AML-193 (cell line): ENCODE measurements at regions not wholly inside any gene's neighbourhood (a gene's known extent, or its start where the extent isn't known, plus 50 kb on each side); places are given as distances from the start of the nearest gene placed in this dataset.

Experiments used
- DNase-seq, 2 experiments: peaks; one replicate each; lab custom pipeline; 2025; lab: John Stamatoyannopoulos, UW

DNA sequence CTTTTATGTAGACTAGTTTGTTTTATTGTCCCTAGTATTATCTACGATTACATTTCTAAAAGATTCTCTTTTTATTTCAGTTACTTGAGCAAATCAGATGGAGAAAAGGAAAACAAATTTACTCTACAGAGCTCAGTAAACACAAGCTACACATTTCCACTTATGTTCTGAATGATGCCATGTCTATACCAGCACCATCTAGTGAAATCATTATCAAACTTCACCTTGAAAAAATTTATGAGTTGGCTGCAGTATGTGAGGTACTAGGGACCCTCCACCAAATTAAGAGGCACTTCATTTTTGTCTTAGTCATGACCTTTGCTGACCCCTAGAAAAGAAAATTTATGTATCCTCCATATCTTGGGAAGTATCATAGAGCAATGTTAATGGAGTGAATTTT, 827.4 kb downstream of the SI start:
- DNase-seq = no peak

DNA sequence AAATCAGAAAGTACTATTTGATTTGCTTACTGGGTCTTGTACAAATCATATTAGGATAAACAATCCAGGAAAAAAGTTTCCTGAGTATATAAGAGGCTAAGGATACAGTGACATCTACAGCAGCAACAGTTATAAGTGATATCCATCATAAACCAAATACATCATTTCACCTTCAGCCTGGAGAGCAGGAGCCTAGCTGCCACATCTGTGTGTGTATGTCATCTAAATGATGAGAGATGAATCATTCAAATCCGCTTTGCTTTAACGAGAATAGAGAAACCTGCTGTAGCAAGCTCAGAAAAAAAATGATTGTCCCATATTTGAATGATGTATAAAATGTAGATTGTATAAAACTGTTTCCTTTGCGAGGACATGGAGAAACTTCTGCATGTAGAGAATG, 841.4 kb downstream of the SI start:
- no peak for DNase-seq

DNA sequence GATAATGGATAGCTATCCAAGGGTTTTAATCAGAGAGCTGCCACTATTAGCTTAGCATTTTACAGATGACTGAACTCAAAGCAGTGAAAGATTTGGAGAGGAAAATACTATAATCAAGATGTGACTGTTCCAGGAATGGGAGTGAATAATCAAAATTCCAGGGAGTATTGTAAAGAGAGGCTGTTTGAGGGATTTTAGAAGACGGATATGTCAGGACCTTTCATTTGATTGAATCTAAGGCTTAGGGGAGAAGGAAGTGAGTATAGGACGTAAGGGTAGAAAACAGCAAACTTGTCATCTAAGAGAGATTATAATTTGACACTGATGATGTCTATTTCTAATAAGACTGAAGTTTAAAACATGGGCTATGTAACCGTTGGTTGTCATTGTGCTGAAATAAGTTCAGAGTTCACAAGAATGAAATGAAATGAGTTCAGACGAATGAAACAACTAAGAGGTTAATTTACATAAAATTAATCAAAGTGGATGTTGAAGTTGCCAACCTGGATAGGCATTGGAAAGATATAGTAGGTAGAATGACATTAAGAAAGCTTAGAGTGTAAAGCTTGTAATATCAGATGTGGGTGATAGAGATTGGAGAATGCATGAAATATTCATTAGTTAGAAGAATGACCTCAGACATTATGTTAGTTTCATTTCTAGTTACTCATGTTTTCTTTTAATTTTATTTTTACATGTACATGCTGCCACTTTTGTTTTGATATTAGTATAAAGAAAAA, 842.8 kb downstream of the SI start:
- no peak for DNase-seq

DNA sequence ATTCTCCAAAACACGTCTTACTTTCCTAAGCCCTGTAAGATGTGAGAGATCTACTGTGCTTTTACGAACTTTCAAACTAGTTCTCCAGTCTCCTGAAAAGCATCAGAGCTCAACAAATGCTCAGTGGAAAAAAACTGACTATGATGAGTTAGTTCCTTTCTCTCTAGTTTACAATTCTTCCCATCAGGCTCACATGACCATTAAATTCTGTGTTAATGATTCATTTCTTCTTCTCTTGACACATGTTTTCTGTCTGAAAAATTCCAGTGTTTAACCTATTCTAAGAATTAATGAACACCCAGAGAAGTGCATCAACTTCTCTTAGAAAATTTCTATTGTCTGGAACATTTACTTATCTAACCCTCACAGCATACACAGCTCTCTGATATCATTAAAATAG, 844.3 kb downstream of the SI start:
- no peak for DNase-seq

DNA sequence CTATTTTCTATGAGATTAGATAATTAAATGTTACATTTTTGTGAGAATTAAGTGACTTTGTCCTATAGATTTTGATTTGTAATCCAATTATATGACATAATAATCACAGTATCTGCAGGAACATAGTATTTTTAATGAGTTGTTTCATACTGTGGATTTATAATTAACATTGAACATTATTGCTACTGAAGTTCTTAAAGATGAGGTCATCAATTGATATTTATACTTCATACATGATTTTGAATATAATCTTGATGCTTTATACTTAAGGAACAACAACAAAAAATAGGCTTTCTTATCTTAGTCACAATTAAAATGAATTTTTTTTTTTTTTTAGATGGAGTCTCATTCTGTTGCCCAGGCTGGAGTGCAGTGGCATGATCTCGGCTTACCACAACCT, 846.6 kb downstream of the SI start:
- DNase-seq = no peak

DNA sequence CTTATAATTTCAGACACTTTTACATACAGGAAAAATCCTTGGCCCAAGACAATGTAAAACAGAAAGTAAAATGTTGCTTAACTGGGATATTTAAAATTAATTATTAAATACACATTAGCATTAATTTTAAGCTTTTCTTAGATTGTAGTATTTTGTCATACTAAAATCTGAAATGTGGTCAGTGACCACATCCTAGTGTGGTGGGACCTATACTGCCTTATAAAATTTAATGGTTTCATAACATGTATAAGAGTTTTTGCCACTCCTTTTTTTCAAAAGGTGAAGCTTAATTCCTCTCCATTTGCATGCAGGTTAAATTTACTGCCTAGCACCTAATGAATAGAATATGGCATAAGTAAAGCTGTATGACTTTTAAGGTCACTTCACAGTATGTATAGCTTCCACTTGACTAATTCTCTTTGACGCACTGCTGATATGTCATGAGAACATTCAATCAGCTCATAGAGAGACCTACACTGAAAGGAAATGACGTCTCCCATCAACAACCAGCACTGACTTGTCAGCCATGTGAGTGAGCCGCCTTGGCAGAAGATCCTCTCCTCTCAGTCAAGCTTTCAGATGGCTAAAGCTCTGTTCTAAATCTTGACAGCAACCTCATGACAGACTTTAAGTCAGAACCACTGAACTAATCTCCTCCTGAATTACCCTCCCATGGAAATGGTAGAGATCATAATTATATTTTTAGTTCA, 847.8 kb downstream of the SI start:
- no peak for DNase-seq

DNA sequence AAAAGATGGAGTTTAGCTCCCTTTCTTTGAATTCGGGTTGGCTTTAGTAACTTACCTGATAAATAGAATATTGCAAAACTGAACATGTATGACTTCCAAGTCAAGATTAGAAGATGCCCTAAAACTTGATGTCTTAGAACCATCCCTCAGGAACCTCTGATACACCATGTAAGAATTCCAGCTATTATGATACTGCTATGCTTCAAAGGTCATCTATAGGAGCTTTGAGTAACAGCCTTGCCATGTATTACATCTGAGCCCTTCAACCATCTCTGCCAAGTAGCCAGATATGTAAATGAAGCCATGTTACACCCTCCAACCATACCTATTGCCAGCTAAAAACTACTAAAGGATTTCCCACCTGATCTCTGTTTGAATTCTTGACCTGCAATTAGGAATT, 854.2 kb downstream of the SI start:
- DNase-seq = no peak

DNA sequence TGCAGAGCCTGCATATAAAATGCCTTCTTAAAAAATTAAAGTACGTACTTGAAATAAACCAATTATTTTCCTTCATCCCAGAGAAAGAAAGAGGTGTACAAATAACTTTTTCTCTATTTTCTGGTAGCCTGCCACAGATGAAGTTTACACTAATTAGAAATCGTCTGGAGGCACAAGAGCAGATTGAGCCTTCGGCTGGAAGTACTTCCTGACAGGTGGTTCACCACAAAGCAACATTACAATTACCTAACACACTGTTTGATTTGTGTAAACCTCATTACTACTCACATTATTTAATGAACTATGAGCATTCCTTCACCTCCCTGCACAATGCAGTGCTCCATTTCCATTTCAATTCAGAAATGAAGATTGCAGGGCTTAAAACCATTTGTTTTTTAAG, 856.1 kb downstream of the SI start:
- no peak for DNase-seq

DNA sequence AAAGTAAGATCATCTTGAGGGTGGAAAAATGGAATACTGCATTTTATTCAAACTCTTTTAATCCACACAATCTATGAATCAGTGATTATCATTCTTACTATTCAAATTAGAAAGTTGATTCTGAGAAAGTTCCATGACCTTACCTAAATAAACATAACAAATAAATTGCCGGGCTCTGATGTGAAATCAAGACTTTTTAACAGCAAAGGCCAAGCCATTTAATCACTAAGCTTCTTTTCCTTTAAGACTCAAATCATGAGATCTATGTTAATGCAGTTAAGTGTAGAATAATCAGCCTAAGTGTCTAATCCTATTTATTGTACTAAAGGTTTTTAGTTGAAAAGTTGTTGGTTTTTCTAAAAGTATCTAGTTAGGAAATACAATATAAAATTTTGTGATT, 857.0 kb downstream of the SI start:
- no peak for DNase-seq

DNA sequence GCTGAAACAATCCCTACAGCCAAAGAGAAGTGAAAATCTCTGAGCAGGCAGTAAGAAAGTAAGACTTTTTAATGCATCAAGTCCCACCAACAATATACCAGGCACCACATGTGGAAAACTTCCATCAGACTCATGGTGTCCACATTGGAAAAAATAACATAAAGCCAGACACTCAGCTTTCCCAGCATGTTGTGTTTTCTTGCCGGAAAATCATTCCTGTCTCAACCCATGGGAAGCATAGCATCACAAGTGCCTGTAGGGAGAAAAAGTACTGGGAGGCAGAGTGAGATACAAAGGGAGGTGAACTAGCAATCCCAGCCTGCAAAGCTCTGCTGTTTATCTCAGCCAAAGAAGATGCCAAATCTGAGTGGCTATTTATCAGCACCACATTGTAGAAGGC, 868.9 kb downstream of the SI start:
- no peak for DNase-seq

DNA sequence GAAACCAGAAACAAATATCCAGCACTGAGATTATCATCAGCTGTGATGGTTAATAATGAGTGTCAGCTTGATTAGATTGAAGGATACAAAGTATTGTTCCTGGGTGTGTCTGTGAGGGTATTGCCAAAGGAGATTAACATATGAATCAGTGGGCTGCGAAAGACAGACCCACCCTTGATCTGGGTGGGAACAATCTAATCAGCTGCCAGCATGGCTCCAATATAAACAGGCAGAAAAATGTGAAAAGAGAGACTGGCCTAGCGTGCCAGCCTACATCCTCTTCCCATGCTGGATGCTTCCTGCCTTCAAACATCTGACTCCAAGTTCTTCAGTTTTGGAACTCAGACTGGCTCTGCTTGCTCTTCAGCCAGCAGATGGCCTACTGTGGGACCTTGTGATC, 869.5 kb downstream of the SI start:
- DNase-seq = no peak

DNA sequence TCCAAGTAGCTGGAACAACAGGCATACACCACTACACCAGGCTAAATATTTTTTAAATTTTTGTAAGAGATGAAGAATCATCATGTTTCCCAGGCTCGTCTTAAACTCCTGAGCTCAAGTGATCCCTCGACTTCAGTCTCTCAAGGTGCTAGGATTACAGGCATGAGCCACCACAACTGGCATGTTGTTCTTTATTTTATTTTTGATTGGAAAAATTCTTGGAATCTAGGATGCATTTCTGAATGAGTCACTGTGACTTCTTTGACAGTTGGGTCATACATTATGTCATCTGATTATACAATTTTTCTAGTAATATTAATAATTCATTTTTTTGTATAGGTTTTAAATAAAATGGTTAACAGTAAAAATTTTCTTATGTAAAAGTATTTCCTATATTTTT, 870.2 kb downstream of the SI start:
- no peak for DNase-seq

DNA sequence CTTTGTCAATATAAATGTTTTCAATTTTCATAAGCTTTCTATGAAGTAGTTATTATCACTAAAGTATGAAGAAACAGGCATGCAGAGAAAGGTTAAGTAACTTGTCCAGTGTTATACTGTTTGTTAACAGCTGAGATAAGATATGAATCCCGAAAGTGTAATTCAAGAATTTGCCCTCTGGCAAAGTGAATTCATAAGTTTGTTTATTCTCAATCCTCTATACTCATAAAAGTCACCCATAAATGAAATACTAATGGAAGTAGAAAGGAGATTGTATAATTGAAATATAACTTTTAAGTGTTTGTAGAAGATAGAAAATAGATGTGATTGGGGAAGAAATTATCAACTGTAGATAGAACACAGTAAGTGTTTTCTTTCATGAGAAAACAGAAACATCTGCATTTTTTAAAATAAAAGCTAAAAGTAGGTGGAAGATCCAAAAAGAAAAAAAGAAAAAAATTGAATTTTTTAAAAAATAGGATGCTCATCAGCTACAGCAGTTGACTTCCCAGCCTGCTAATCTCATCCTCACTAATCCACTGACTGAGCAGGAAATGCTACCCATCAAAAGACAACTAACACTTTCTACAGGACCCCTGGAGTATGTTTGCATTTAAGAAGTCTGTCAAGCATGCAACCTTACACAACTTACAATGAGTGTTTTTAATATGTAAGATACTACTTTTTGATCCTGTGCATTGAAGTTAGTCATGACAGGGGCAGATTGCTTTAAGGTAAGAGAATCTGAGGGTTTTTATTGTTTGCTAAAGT, 878.1 kb downstream of the SI start:
- DNase-seq = no peak

DNA sequence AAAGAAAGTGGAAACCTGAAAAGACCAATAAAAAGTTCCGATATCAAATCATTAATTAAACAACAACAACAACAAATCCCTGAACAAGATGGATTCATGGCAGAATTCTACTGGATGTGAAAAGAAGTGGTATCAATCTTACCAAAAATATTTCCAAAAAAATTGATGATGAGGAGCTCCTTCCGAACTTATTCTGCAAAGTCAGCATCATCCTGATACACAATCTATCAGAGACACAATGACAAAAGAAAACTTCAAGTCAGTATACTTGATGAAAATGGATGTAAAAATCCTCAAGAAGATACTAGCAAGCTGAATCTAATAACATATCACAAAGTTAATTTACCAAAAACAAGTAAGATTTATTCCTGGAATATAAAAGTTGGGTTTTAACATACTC, 881.8 kb downstream of the SI start:
- DNase-seq = no peak

DNA sequence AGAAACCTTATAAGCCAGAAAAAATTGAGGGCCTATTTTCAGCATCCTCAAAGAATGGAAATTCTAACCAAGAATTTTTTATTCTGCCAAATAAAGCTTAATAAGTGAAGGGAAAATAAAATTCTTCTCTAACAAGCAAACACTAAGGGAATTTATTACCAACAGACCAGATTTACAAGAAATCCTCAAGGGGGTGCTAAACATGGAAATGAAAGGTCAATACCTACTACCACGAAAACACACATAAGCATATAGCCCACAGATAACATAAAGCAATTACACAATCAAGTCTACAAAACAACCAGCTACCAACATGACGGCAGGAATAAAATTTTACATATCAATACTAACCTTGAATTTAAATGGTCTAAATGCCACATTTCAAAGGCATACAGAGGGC, 883.5 kb downstream of the SI start:
- peak in 1 of 2 experiments; percentile 15 for DNase-seq

DNA sequence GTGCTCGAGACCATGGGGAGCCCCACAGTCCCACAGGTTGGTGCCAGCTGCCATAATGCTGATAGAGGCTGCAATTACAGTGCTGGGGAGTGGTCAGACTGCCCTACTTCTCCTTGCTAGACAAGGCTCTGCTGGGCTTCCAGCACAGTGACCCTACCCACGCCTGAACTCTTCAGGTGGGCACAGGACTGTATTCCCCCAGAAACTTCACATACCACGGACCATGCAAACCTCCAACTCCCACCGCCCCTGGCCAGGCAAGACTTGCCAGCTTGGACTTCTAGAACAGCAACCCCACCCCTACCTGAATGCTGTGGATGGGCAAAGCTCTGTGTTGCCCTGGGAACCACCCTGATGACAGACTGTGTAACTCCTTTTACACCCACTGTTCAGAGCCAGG, 885.3 kb downstream of the SI start:
- no peak for DNase-seq

DNA sequence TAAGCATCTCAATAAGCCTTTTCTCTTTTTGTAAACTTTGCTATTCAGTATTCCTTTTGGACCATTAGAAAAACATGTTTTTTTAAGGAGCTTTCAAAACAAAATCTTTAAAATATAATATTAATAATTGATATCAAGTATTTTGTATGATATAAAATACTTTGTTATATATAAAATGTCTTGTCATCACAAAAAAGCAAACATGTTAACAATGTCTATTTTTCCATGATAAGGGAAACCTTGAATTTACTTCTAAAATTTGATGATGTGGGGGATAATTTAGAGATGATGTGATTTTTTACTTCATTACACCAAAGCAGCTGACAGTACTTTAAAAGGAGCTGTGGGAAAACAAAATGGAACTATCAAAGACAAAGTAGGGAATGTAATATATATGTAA, 887.7 kb downstream of the SI start:
- no peak for DNase-seq

DNA sequence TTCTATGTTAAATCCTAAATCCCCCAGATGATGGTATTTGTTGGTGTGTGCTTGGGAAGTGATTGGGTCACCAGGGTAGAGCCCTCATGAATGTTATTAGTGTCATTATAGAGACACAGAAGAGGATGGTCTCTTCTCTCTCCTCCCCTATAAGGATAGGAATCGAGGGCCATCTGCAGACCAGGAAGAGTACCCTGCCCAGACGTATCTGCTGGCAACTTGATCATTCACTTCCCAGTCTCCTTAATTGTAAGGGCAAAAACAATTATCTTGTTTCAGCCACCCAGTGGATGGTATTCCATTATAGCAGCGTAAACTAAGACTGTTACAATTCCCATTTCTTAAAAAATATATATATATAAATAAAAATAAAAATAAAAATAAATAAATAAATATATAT, 892.2 kb downstream of the SI start:
- no peak for DNase-seq

DNA sequence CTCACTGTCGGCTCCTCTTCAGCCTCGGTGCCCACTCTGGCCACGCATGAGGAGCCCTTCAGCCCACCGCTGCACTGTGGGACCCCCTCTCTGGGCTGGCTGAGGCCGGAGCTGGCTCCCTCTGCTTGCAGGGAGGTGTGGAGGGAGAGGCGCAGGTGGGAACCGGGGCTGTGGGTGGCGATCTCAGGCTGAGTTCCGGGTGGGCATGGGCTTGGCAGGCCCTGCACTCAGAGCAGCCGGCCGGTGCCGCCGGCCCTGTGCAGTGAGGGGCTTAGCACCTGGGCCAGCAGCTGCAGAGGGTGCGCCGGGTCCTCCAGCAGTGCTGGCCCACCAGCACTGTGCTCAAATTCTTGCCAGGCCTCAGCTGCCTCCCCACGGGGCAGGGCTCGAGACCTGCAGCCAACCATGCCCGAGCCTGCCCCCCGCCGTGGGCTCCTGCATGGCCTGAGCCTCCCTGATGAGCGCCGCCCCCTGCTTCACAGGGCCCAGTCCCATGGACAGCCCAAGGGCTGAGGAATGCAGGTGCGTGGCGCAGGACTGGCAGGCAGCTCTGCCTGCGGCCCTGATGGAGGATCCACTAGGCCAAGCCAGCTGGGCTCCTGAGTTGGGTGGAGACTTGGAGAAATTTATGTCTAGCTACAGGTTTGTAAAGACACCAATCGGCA, 899.1 kb downstream of the SI start:
- DNase-seq = no peak

DNA sequence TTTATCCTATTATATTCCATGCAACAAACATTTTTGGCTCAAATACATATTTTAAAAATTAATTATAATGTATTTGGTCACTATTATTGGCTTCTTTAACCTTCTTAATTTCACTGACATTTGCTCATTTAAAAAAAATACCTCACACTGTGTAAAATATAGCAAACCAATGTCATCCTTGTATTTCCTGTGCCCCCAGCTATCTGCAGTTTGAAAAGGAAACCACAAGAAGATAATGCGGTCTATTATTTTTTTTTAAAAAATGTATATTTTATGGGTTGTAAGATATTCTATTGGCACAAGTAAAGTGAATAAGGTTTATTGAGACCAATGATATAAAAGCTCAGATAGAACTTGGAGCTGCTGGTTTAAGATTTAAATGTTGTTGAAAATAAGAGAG, 904.2 kb downstream of the SI start:
- no peak for DNase-seq

DNA sequence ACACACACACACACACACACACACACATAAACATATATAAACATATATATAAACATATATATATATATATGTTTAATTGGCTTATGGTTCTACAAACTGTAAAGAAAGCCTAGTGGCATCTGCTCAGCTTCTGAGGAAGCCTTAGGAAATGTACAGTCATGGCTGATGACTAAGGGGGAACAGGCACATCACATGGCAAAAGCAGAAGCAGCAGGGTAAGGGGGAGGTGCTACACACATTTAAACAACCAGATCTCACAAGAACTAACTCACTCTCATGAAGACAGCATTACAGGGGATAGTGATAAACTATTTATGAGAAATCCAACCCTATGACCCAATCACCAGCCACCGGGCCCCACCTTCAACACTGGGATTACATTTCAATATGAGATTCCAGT, 922.9 kb downstream of the SI start:
- DNase-seq = peak; percentile 29 to 32

DNA sequence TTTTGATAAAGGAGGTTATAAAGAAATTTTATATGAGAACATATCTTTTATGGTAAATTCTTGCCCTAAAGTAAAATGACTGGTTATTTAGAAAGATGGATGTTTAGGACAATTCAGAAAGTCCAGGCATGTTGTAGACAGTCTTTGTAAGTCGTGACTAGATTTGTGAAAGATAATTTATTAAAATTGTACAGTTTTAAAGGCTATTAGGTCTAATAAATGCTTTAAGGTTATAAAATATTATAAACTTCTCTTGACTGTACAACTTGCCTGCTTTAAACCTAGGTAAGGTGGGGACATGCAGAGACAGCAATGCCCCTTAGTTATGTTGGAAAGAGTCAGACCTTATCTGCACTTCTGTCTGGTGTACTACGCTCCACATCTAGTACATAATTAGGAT, 933.5 kb downstream of the SI start:
- DNase-seq = no peak

DNA sequence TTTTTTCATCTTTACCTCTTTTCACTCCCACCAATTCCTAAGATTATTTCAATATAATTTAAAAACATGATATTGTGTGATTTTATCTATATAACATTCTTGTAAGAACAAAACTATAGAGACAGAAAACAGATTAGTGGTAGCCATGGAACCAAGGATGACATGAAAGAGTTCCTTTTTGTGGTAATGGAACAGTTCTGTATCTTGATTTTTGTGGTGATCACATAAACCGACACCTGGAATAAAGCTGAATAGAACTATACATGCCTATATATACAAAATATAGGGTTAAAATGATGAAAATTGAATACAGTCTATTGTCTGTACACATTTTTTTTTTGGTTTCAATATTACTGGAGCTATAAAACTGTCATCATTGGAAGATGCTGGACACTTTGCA, 945.4 kb downstream of the SI start:
- DNase-seq = no peak
